Activated CD8-positive, alpha-beta T cell treated with anti-CD3 and anti-CD28 coated beads, Interleukin-2, amount 10 ng/mL, durations not matched to agents 7 days and 5 days (primary cell): ENCODE measurements at regions not wholly inside any gene's neighbourhood (a gene's known extent, or its start where the extent isn't known, plus 50 kb on each side); places are given as distances from the start of the nearest gene placed in this dataset.
A peak's percentile ranks its signal among the peaks of the same experiment; 100 is the strongest.
"Not testable (repeated sequence)": the region's sequence is repeated elsewhere in the genome, so short reads cannot be mapped to it uniquely, and the experiment has no call there.

Experiments used
- ATAC-seq: fragments of 150-1000 bp; cut with Tn5 transposase; one replicate; pipeline ENCODE4 v1.10.0; 2021; ENCODE audit warnings: moderate library complexity
- CTCF ChIA-PET: fragments of 350-600 bp; sonication (Branson Sonifier 250); formaldehyde crosslinking; loops from one replicate; lab custom pipeline; 2021; ENCODE audit warnings: antibody characterized with exemption; lab: Charles Lee
- POLR2A ChIA-PET: fragments of 350-600 bp; sonication (Branson Sonifier 250); formaldehyde crosslinking; loops from one replicate; lab custom pipeline; 2021; ENCODE audit warnings: antibody characterized with exemption; lab: Charles Lee
- DNase-seq: peaks from one replicate; pipeline ENCODE4 v3.0.0-alpha.2; 2020
- H3K27ac Mint-ChIP-seq: one replicate; pipeline ENCODE4 v1.8.0; 2021; ENCODE audit warnings: mild to moderate bottlenecking, mixed read lengths
- H3K27me3 Mint-ChIP-seq: one replicate; pipeline ENCODE4 v1.8.0; 2021; ENCODE audit warnings: low read depth, mixed read lengths
- H3K36me3 Mint-ChIP-seq: one replicate; pipeline ENCODE4 v1.8.0; 2021; ENCODE audit warnings: low read depth, mixed read lengths
- H3K4me1 Mint-ChIP-seq: one replicate; pipeline ENCODE4 v1.8.0; 2021; ENCODE audit warnings: low read depth, mixed read lengths
- H3K4me3 Mint-ChIP-seq: one replicate; pipeline ENCODE4 v1.8.0; 2021; ENCODE audit warnings: mild to moderate bottlenecking, mixed read lengths
- H3K9me3 Mint-ChIP-seq: one replicate; pipeline ENCODE4 v1.8.0; 2022; ENCODE audit warnings: mixed read lengths; ENCODE audit not compliant: insufficient read depth

DNA sequence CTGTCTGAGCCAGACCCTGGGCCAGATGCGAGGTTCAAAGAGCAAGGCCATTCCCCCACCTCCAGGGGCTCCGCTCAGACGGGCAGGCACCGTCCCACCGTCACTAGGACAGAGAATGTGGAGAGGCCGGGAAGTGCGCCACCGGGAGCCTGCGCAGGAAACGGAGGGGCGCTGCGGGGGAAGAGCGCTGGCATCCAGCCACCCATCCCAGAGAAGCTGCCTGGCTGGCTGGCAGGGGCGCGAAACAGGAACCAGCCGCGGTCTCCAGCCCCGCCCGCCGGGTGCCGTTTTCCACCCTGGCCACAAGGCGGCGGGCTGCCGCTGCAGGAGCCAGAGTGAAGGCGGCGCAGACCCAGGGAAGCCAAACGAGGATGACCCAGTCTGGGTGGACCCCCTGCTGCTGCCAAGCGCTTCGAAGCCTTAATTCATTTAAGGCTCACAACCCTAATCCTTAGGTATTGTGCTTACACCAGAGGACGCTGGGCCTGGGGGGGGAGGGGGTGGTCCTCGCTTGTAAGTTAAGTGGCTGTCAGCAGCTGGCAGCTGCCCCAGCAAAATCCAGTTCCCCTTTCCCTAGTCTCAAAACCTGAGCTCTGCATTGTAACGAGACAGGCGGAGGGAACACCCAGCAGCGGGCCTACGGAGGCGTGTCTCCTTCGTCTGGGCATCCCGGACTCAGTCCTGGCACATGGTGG, 114.8 kb upstream of the SMURF2 start:
- peak; percentile 80 for DNase-seq
- H3K4me1 Mint-ChIP-seq: peaks cover 36% of the 10 kb centered on the region
- H3K36me3 Mint-ChIP-seq: peaks cover 18% of the 10 kb centered on the region
- H3K27me3 Mint-ChIP-seq, POLR2A ChIA-PET, H3K9me3 Mint-ChIP-seq: not testable (repeated sequence)
- CTCF ChIA-PET: interaction anchor here (0.6 to 1.9 kb wide), 11 partner anchors 9 to 271 kb away, joined by 3 to 6 read pairs (median 3); no protein-coding TSS in a partner anchor
- peak overlapping the region; percentile 20 for H3K27ac Mint-ChIP-seq
- ATAC-seq: peak; percentile 61
- H3K4me3 Mint-ChIP-seq: peak overlapping the region; percentile 34

DNA sequence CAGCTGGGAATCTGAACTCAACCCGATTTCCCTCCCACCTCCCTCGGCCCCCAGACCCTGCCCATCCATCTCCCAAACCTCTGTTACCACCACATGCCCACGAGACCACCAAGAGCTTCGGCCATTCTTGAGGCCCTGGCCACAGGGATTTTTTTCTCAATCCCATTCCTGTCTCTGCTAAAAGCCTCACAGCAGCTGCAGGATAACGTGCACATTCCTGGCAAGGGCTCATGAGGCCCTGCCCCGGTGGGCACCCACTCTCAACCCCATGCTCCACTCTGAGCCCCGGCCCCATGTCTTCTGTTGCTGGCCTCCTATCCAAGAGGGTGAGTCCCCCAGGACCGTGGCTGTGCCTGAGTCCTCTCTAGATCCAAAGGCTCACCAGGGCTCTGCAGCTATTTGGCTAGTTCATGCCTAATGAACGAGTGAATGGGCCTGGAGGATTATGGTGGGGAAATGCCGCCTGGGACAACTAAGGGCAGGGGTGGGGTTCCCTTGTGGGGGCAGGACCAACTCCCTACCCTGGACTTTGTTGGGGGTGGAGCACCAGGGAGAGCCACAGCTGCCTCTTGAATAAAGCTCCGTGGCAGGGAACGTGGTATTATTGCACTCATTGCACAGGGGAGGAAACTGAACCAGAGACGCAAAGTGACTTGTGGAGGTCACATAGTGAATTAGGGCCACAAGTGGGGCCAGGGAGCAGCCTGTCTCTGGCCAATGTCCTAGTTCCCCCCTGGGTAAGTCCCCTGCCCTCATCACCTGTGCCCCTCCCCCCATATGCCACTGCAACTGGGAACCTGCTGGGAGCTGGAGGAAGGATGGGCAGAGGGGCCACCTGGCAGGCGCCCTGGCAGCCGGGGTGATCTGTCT, 113.8 kb upstream of the SMURF2 start:
- ATAC-seq: no peak
- CTCF ChIA-PET: interaction anchor here (0.6 to 1.6 kb wide), 3 partner anchors 10 to 21 kb away, joined by 3 to 5 read pairs (median 3); no protein-coding TSS in a partner anchor
- H3K4me3 Mint-ChIP-seq: no peak overlapping the region

DNA sequence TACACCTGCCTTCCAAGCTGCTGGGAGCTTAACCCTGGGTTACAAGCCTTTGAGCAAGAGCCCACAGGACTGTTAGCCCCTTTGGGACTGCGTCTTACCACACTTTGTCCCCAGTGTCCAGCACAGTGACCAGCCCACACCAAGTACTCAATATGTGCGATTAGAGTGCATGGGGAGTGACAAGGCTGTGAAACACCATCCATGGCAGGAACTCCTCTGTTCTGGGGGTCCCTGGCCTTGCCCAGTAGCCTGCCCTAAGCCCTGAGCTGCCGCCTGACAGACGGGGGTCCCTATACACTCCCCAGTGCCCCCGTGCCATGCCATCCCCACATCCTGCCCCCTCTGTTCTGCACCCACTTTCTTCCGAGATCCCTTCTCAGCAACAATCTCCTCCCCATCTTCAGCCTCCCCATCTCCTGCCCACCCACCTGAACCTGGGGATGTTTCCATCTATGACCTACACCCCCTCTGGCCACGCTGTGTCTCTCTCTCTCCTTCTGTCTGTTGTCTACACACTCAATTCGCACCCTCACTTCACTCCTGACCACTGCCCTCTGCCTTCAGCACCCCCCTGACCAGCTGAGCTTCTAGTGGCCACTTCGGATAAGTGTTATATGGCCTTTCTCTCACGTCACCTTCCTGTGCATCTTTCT, 112.9 kb upstream of the SMURF2 start:
- ATAC-seq: no peak
- Mint-ChIP-seq H3K9me3 (no peaks in the 10 kb centered on the region), H3K36me3 (peaks cover 18% of the 10 kb centered on the region), H3K27me3 (no peaks in the 10 kb centered on the region), H3K4me3 (no peak overlapping the region), H3K4me1 (peaks cover 31% of the 10 kb centered on the region), H3K27ac (no peak overlapping the region)
- POLR2A ChIA-PET: no interaction called here
- CTCF ChIA-PET: no interaction called here
- DNase-seq: no peak

More for the DNA sequence above, 113.8 kb upstream of the SMURF2 start:
- H3K4me1 Mint-ChIP-seq: peaks cover 31% of the 10 kb centered on the region
- H3K9me3 Mint-ChIP-seq: no peaks in the 10 kb centered on the region
- H3K27me3 Mint-ChIP-seq: no peaks in the 10 kb centered on the region
- H3K27ac Mint-ChIP-seq: no peak overlapping the region
- DNase-seq: no peak
- POLR2A ChIA-PET: no interaction called here
- H3K36me3 Mint-ChIP-seq: peaks cover 18% of the 10 kb centered on the region

DNA sequence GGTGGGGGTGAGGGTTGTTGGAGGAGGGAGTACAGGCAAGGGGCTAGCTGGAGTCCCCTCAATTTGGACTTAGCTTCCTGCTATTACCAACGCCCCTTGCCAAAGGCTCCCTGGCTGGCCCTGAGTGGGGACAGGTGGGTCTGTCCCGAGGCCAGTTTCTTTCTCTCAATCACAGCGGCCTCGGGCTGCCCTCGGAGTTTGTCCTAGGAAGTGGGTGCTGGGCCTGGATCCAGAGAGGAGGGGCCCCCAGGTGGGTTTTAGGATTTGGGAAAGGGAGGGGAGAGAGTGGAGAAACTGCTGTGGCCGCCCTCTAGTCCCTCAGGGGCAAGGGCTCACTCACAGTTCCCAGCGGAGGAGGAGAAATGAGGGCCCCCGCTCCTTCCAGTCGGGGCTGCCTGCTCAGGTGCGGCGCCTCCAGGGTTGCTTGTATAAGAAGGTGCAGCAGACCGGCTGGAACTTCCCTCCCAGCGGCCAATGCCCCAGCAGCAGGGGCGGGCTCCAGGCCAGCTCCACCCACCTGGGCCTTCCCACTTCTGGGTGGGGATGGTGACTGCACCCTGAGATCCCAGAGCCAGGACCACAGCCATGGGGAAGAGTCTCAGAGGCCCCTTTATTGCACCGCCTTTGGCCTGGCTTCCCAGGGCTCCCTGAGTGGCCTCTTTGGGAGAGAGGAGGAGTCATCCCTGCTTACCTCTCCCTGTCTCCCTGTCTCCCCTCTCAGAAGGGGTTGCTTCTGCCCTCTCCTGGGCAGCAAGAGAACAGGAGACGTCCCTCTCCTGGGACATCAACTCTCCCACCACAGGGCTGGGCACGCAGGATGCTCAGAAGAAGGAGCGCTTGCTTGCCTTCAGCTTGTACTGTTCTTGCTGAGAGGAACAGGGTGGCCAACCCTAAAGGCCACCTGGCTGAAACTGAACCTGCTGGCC, 112.0 kb upstream of the SMURF2 start:
- ChIA-PET POLR2A (no interaction called here), CTCF (no interaction called here)

DNA sequence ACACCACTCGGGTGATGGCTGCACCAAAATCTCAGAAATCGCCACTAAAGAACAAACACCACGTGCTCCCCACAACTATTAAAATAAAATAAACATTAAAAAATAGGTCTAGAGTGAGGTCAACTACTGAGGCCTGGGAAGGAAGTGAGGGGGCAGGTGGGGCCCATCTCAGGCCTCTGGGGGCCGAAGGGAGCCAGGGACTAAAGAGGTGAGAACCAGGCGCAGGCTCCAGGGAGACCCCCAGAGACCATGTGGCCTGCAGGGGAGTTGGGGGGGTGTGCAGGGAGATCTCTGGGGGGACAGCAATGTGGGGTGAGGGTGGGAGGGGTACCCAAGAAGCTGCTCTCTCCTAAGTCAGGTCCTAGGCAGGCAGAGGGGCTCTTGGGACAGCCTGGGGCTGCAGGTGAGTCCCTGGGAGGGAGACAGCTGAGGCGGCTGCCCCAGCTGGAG, 111.3 kb upstream of the SMURF2 start:
- ChIA-PET CTCF (interaction anchor here (0.9 kb wide), 1 partner anchor 29 kb away, joined by 3 read pairs; no protein-coding TSS in a partner anchor), POLR2A (no interaction called here)
- Mint-ChIP-seq H3K4me3 (no peak overlapping the region), H3K36me3 (peaks cover 14% of the 10 kb centered on the region), H3K27me3 (no peaks in the 10 kb centered on the region), H3K27ac (no peak overlapping the region), H3K9me3 (no peaks in the 10 kb centered on the region), H3K4me1 (peaks cover 22% of the 10 kb centered on the region)
- DNase-seq (no peak), ATAC-seq (no peak)

More for the DNA sequence above, 112.0 kb upstream of the SMURF2 start:
- Mint-ChIP-seq H3K4me1 (peaks cover 25% of the 10 kb centered on the region), H3K9me3 (no peaks in the 10 kb centered on the region), H3K36me3 (peaks cover 17% of the 10 kb centered on the region), H3K4me3 (no peak overlapping the region), H3K27me3 (no peaks in the 10 kb centered on the region), H3K27ac (no peak overlapping the region)
- DNase-seq: no peak
- no peak for ATAC-seq

DNA sequence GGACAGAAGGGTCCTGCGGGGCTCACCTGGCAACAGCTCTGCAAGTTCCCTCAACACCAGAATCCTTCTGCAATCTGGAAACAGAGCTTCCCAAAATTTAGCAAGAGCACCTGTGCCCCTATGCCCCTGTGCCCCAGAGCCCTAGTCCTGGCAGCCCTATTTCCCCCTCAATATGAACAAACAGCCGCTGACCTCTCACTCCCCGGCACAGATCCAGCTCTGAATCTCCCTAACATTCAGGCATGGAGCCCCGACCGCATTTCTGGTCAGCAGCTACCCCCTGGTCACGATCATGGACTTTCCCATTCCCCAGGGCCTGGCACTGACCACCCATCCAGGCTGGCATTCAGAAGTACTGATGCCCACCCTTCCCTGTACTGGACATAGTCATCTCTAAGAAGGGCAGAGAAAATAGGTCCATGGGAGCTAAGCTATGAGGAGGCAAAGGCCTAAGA, 110.8 kb upstream of the SMURF2 start:
- ATAC-seq: no peak
- ChIA-PET POLR2A (no interaction called here), CTCF (interaction anchor here (0.9 kb wide), 1 partner anchor 28 kb away, joined by 3 read pairs; no protein-coding TSS in a partner anchor)
- Mint-ChIP-seq H3K36me3 (peaks cover 12% of the 10 kb centered on the region), H3K4me3 (no peak overlapping the region), H3K4me1 (peaks cover 20% of the 10 kb centered on the region), H3K27me3 (no peaks in the 10 kb centered on the region), H3K9me3 (no peaks in the 10 kb centered on the region), H3K27ac (peak overlapping the region; percentile 22)
- DNase-seq: no peak

DNA sequence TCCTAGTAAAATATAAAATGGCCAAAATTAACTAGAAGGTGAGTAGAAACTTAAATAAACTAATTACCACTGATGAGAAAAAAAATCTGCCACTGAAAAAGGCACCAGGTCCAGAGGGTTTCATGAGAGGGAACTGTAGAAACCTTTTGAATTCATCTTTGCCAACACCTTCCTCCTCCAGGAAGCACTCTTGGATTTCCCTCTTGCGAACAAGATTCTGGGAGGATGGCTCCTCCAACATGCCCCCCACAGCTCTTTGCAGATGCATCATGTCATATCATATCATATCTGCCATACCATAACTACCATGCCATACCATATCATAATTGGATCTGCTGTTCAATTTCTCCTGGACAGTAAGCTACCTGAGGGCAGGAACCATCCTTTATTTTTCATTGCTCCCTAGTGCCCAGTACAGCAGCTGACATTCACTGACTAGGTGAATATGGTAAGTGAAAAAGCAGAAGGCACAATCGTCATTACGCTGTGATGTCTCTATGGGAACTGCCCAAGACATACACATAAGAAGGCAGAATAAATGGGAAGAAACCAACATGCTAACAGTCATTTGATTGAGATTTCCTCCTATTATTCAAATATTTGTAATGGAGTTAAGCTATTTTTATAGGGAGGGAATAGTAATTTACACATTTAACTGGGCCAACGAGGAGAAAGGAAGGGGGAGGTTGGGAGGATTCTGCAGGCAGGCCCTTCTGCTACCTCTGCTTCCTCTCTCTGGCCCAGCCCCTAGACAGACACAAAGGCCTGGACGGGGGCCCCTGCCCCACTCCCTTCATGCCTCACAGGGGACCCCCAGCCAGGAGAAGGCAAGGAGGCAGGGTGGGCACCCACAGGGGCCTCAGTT, 110.1 kb upstream of the SMURF2 start:
- POLR2A ChIA-PET: no interaction called here
- ATAC-seq: no peak
- H3K4me1 Mint-ChIP-seq: peaks cover 15% of the 10 kb centered on the region
- H3K9me3 Mint-ChIP-seq: no peaks in the 10 kb centered on the region
- DNase-seq: no peak
- no peaks in the 10 kb centered on the region for H3K27me3 Mint-ChIP-seq
- no peak overlapping the region for H3K27ac Mint-ChIP-seq
- H3K36me3 Mint-ChIP-seq: peaks cover 9% of the 10 kb centered on the region
- CTCF ChIA-PET: no interaction called here
- no peak overlapping the region for H3K4me3 Mint-ChIP-seq

DNA sequence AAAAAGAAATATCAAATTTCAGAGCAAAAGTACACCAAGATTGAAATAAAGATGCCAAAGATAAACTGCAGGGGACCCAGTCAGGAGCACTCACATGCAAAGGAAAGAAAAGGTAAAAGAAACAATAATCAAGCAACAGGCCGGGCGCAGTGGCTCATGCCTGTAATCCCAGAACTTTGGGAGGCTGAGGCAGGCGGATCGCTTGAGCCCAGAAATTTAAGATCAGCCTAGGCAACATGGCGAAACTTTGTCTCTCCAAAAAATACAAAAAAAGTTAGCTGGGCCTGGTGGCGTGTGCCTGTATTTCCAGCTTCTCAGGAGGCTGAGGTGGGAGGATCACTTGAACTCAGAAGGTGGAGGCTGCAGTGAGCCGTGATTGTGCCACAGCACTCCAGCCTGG, 107.6 kb upstream of the SMURF2 start:
- Mint-ChIP-seq H3K9me3 (no peaks in the 10 kb centered on the region), H3K36me3 (peaks cover 12% of the 10 kb centered on the region), H3K27me3 (no peaks in the 10 kb centered on the region), H3K4me1 (peaks cover 7% of the 10 kb centered on the region), H3K4me3 (no peak overlapping the region), H3K27ac (no peak overlapping the region)
- ChIA-PET POLR2A (interaction anchor here (0.5 kb wide), 1 partner anchor 256 kb away, joined by 3 read pairs; no protein-coding TSS in a partner anchor), CTCF (no interaction called here)
- no peak for DNase-seq
- no peak for ATAC-seq

DNA sequence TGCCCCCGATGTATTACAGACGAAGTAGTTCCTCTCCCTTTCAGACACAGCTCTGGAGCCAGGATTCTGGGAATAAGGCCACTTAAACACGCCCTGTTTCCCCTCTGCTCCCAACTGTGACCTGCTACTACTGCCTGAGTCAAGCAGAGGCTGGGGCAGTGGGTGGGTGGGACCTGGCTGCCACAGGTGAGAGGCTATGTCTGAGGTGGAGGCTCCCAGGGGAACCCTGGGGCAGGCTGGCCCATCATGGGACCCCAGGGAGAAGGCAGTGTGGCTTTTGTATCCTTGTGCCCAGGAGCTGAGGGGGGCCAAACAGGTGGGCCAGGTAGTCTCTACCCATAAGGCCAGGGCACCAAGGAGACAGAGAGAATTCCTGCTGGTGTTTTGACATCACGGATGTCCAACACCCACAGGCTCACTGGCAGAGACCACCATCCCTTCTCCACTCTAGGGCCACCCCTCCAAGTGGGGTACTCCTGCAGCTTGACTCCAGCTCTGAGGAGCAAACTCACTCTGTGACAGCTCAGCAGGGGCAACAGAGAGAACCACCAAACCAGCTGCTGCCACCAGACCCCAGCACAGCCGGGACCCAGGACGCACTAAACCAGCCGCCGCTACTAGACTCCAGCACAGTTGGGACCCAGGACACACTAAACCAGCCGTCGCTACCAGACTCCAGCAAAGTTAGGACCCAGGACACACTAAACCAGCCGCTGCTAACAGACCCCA, 105.3 kb upstream of the SMURF2 start:
- H3K9me3 Mint-ChIP-seq: no peaks in the 10 kb centered on the region
- peaks cover 20% of the 10 kb centered on the region for H3K36me3 Mint-ChIP-seq
- H3K27me3 Mint-ChIP-seq: no peaks in the 10 kb centered on the region
- DNase-seq: no peak
- no peak for ATAC-seq
- peaks cover 7% of the 10 kb centered on the region for H3K4me1 Mint-ChIP-seq
- no peak overlapping the region for H3K27ac Mint-ChIP-seq
- H3K4me3 Mint-ChIP-seq: no peak overlapping the region
- ChIA-PET POLR2A (no interaction called here), CTCF (interaction anchor here (1.0 kb wide), 1 partner anchor 171 kb away, joined by 4 read pairs; no protein-coding TSS in a partner anchor)
